H1 (cell line): ENCODE measurements at regions not wholly inside any gene's neighbourhood (a gene's known extent, or its start where the extent isn't known, plus 50 kb on each side); places are given as distances from the start of the nearest gene placed in this dataset.

ENCODE experiments used
- CEBPB ChIP-seq: IDR thresholded peaks from 2 replicates; pipeline ENCODE4 v1.6.1; 2012; ENCODE audit warnings: low read depth, low read length
- KDM1A ChIP-seq: fragments of 200-600, 300-600 bp; sonication (generic); IDR thresholded peaks from 2 replicates; pipeline ENCODE4 v1.7.1; 2016; ENCODE audit warnings: mild to moderate bottlenecking, low read length, borderline replicate concordance
- RAD21 ChIP-seq, 2 experiments: IDR thresholded peaks in 1 of 2; conservative IDR thresholded peaks in 1 of 2; 2 replicates each; pipeline ENCODE4 v1.6.1; 2011; ENCODE audit warnings: low read depth in 2 of 2, low read length in 2 of 2, improper control_type of control experiment in 1 of 2, inconsistent platforms in 1 of 2, mild to moderate bottlenecking in 1 of 2, moderate library complexity in 1 of 2
- RNF2 ChIP-seq: fragments of 200-900, 300-1000 bp; sonication (generic); IDR thresholded peaks from 2 replicates; pipeline ENCODE4 v1.7.1; 2016; ENCODE audit warnings: borderline replicate concordance, low read depth, mild to moderate bottlenecking, antibody characterized with exemption, low read length; ENCODE audit not compliant: poor library complexity, severe bottlenecking; ENCODE audit errors: missing control alignments
- TCF12 ChIP-seq: IDR thresholded peaks from 2 replicates; pipeline ENCODE4 v1.6.1; 2011; ENCODE audit warnings: low read depth, mild to moderate bottlenecking, low read length
- TF ChIP-seq, protein P1 (sequence below), 3 experiments: IDR thresholded peaks; 1 replicate in 2 of 3; 2 replicates in 1 of 3; pipeline versions ENCODE4 v1.5.1 to v1.6.1; 2011; ENCODE audit warnings: low read length in 3 of 3, mild to moderate bottlenecking in 3 of 3, inconsistent platforms in 2 of 3, low read depth in 1 of 3, moderate library complexity in 1 of 3; ENCODE audit not compliant: insufficient read depth in 1 of 3; ENCODE audit errors: control extremely low read depth in 1 of 3

GRCh38 chr10:128612195-128612594 is 486.0 kb upstream of the MKI67 start:
- TF ChIP-seq KDM1A (no peak), RNF2 (no peak), TCF12 (no peak), RAD21 (IDR thresholded peaks at IDR 0.05 in 1 of 2, conservative IDR thresholded peaks at IDR 0.05 in 1 of 2; ENCODE audit: low read depth in 2 of 2, low read length in 2 of 2) (no peak), CEBPB (no peak)
- TF ChIP-seq, protein P1, sequence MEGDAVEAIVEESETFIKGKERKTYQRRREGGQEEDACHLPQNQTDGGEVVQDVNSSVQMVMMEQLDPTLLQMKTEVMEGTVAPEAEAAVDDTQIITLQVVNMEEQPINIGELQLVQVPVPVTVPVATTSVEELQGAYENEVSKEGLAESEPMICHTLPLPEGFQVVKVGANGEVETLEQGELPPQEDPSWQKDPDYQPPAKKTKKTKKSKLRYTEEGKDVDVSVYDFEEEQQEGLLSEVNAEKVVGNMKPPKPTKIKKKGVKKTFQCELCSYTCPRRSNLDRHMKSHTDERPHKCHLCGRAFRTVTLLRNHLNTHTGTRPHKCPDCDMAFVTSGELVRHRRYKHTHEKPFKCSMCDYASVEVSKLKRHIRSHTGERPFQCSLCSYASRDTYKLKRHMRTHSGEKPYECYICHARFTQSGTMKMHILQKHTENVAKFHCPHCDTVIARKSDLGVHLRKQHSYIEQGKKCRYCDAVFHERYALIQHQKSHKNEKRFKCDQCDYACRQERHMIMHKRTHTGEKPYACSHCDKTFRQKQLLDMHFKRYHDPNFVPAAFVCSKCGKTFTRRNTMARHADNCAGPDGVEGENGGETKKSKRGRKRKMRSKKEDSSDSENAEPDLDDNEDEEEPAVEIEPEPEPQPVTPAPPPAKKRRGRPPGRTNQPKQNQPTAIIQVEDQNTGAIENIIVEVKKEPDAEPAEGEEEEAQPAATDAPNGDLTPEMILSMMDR (IDR thresholded peaks at IDR 0.05; ENCODE audit: control extremely low read depth in 1 of 3, insufficient read depth in 1 of 3, low read depth in 1 of 3, low read length in 3 of 3): no peak
